ENCODE measurements at regions not wholly inside any gene's neighbourhood (a gene's known extent, or its start where the extent isn't known, plus 50 kb on each side); places are given as distances from the start of the nearest gene placed in this dataset.
"Not testable (repeated sequence)": the region's sequence is repeated elsewhere in the genome, so short reads cannot be mapped to it uniquely, and the experiment has no call there.

DNA sequence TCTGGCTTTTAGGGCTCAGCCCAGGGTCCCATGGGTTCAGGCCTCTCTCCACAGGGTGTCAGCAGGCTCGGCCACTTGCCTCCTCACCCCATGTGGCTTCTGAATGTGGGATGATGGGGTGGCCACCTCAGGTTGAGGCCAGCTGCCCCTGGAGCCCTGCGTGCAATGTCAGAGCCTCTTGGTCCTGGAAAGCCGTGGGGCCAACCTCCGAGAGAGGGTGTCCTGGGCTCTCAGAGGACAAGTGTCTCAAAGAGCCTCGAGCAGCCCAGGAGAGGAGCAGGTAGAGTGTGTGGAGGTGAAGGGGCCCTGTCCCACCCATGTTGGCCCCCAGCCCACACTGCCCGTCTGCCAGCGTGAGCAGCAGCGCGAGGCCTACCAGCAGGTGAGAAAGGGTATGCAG is 86.0 kb downstream of the PLXNA1 start:
- no peak for DNase-seq
- no peaks in the 10 kb centered on the region for H3K4me1 Mint-ChIP-seq (ENCODE audit: low read depth)
- H3K27me3 Mint-ChIP-seq (ENCODE audit: low read depth): peaks cover 13% of the 10 kb centered on the region
- no peaks in the 10 kb centered on the region for H3K9me3 Mint-ChIP-seq
- ATAC-seq (replicated peaks in 1 of 2): no peak
- no peak overlapping the region for H3K27ac Mint-ChIP-seq
- no peak overlapping the region for H3K4me3 Mint-ChIP-seq
- no peaks in the 10 kb centered on the region for H3K36me3 Mint-ChIP-seq (ENCODE audit: insufficient read depth in 2 of 2)

DNA sequence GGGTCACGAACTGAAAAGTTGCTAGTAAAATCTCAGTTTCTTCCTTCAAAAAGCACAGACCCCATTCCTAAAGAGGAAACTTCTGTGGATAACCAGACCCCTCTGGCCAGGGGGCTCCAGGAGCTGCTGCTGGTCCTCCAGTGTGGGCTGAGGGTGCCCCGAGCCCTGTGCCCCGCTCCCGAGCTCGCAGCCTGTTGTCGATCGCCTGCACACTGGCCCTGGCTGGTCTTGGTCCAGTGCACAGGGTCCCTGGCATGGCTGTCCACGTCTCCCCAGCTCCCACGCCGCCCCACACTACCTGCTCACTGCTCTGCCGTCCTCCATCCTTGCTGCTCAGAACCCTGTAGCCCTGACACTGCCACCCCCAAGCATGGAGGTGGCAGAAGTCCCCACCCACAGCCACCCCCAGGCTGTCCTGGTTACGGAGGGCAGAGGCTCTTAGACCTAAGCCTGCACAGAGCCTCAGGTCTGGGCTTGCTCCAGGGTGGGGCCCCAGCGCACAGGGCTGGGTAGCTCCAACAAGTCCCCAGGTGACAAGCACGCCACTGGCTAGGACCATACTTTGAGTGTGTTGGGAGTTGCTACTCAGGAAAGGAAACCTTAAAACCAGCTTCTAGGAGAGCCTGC is 87.0 kb downstream of the PLXNA1 start:
- H3K27me3 Mint-ChIP-seq (ENCODE audit: low read depth): peaks cover 11% of the 10 kb centered on the region
- no peaks in the 10 kb centered on the region for H3K4me1 Mint-ChIP-seq (ENCODE audit: low read depth)
- ATAC-seq (replicated peaks in 1 of 2): no peak
- no peak overlapping the region for H3K4me3 Mint-ChIP-seq
- H3K36me3 Mint-ChIP-seq (ENCODE audit: insufficient read depth in 2 of 2): no peaks in the 10 kb centered on the region
- no peak overlapping the region for H3K27ac Mint-ChIP-seq
- no peaks in the 10 kb centered on the region for H3K9me3 Mint-ChIP-seq
- no peak for DNase-seq

DNA sequence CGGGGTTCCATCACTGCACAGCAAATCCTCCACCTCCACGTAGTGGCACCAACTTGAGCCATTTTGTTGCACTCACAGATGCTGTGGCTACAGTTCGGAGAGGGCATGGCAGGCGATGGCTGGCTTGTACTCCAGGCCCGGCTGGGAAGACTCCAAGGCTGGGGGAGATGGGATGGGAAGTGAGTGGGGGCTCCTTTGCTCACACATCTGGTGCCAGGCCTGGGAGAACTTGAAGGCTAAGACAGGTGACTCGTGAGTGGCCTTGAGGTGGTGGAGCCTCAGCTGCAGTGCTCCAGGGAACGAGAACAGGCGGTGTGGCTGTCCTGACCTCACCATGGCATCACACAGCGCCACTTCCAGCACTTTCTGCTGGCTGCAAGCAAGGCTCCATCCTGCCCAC is 87.9 kb downstream of the PLXNA1 start:
- DNase-seq: no peak

DNA sequence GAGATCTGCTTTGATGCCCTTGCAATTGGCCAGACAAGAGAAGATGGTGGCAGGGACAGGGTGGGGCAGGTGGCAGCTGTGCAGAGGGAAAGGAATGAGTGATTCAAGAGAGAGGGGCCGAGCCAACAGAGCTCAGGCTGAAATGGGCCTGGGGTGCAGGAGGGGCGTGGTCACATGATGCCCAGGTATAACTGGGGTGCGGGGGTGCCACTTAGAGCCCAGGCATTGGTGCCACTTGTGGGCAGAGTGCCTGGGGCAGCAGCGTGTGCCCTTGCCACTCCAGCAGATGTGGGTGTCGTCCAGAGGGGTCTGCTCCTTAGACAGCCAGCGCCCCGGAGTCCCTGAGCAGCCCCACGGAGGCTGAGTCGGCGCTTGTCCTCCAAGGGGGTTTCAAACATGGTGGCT is 88.7 kb downstream of the PLXNA1 start:
- Mint-ChIP-seq H3K9me3 (no peaks in the 10 kb centered on the region), H3K27ac (no peak overlapping the region), H3K4me1 (ENCODE audit: low read depth) (peaks cover 6% of the 10 kb centered on the region), H3K27me3 (ENCODE audit: low read depth) (peaks cover 6% of the 10 kb centered on the region), H3K4me3 (no peak overlapping the region), H3K36me3 (ENCODE audit: insufficient read depth in 2 of 2) (no peaks in the 10 kb centered on the region)
- DNase-seq (no peak), ATAC-seq (replicated peaks in 1 of 2) (no peak)

More for the DNA sequence above, 87.9 kb downstream of the PLXNA1 start:
- ATAC-seq (replicated peaks in 1 of 2): no peak
- Mint-ChIP-seq H3K4me1 (ENCODE audit: low read depth) (peaks cover 6% of the 10 kb centered on the region), H3K27ac (no peak overlapping the region), H3K27me3 (ENCODE audit: low read depth) (peaks cover 6% of the 10 kb centered on the region), H3K36me3 (ENCODE audit: insufficient read depth in 2 of 2) (no peaks in the 10 kb centered on the region), H3K9me3 (no peaks in the 10 kb centered on the region), H3K4me3 (no peak overlapping the region)

DNA sequence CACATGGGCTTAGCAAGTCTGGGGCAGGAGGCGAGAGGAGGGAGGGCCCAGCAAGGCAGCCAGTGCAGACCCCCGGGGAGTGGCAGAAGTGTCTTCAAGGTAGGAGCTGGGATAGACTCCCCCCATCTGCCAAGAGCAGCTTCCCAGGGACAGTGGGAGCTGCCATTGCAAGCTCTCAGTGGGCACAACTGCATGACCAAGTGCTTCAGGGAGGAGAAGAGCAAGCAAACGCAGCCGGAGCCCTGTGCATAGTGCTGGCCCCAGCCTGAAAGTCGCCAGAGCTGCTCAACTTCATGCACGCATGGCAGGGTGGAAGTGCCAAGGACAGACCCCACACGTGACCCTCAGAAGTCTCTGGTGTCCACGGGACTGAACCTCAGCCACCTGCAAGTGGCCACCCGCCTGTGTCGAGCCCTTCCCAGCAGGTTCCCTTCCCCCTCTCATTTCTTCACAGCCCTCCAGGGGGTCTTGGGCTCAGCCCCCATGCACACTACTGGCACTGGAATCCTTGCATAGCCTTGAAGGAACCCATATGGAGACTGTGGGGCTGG is 89.4 kb downstream of the PLXNA1 start:
- DNase-seq (no peak), ATAC-seq (replicated peaks in 1 of 2) (no peak)
- H3K27ac Mint-ChIP-seq: no peak overlapping the region
- H3K27me3 Mint-ChIP-seq (ENCODE audit: low read depth): peaks cover 6% of the 10 kb centered on the region
- no peak overlapping the region for H3K4me3 Mint-ChIP-seq
- H3K4me1 Mint-ChIP-seq (ENCODE audit: low read depth): peaks cover 6% of the 10 kb centered on the region
- no peaks in the 10 kb centered on the region for H3K36me3 Mint-ChIP-seq (ENCODE audit: insufficient read depth in 2 of 2)
- H3K9me3 Mint-ChIP-seq: no peaks in the 10 kb centered on the region

DNA sequence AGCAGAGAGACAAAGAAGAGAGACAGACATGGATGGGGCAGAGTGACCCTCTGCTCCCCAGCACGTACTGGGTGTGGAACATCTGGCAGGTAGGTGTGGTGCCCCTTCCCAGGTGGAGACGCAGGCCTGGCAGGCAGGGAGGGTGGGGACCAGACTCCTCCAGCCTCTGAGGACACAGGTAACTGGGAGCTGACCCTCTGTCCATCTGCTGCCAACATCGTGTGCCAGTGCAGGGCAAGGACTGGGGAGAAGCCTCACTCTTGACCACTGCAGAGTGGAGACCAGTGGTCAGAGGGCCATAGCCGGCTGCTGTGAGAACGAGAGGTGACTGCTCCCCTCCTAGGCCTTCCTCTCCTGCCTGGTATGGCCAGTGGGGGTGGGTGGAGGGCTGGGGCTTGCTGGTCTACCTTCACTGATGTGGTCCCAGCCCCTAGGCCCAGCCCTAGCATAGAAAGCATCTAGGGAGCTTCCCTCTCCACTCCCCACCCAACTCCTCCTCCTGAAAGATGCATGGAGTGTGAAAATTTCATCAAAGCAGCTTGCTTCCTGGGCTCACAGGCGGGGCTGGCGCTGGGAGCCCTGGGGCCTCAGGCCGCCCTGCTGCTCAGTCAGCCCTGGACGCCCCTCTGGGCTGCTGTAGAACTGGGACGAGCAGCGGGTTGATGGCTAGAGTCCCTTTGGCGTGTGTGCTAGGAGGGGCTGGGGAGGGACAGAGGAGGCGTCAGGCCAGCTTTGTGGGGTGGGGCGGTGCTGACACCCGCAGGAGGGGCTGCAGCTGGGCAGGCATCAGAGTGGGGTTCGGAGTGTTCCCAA is 90.3 kb downstream of the PLXNA1 start:
- no peak overlapping the region for H3K27ac Mint-ChIP-seq
- no peak for DNase-seq
- no peak for ATAC-seq (replicated peaks in 1 of 2)
- no peak overlapping the region for H3K4me3 Mint-ChIP-seq
- no peaks in the 10 kb centered on the region for H3K36me3 Mint-ChIP-seq (ENCODE audit: insufficient read depth in 2 of 2)
- no peaks in the 10 kb centered on the region for H3K9me3 Mint-ChIP-seq
- H3K4me1 Mint-ChIP-seq (ENCODE audit: low read depth): peaks cover 6% of the 10 kb centered on the region
- H3K27me3 Mint-ChIP-seq (ENCODE audit: low read depth): peaks cover 6% of the 10 kb centered on the region

DNA sequence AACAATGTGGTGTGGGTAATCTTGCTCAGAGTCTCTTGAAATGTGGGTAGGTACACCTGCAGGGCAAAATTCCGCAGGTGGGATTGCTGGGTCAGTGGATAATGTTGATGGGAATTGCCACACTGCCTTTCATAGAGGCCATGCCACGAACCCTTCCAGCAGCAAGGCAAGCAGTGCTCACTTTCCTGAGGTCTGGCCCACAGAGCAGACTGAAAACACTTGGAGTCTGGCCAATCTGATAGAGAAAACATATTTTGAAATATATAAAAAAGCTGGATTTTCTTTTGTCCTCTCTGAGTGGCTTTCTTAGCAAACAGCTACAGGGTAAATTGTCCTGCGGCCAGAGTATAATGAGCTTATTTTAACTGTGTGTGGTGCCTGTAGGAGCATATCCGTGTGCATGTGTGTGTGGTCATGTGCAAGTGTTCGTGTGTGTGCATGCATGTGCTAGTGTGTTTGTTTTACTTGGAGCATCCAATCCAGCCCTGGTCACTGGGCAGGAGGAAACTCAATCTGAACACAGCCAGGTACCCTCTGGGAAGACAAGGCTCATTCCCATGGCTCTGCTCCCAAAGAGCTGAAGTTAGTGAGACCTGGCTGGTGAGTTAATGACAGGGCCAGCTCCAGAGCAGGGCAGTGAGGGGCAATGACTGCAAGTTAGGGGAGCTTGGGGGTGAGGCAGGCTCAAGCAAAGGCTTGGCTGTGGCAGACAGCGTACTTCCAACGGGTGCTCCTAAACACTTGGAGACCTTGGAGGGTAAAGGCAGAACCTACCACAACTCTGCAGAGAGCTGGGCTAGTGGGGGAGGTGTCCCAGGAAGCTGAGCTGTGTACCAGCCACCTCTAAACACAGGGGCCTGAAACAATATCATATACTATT is 91.3 kb downstream of the PLXNA1 start:
- H3K4me3 Mint-ChIP-seq: no peak overlapping the region
- no peak for ATAC-seq (replicated peaks in 1 of 2)
- no peak overlapping the region for H3K27ac Mint-ChIP-seq
- no peak for DNase-seq
- H3K9me3 Mint-ChIP-seq: no peaks in the 10 kb centered on the region
- peaks cover 6% of the 10 kb centered on the region for H3K4me1 Mint-ChIP-seq (ENCODE audit: low read depth)
- peaks cover 6% of the 10 kb centered on the region for H3K27me3 Mint-ChIP-seq (ENCODE audit: low read depth)
- no peaks in the 10 kb centered on the region for H3K36me3 Mint-ChIP-seq (ENCODE audit: insufficient read depth in 2 of 2)

DNA sequence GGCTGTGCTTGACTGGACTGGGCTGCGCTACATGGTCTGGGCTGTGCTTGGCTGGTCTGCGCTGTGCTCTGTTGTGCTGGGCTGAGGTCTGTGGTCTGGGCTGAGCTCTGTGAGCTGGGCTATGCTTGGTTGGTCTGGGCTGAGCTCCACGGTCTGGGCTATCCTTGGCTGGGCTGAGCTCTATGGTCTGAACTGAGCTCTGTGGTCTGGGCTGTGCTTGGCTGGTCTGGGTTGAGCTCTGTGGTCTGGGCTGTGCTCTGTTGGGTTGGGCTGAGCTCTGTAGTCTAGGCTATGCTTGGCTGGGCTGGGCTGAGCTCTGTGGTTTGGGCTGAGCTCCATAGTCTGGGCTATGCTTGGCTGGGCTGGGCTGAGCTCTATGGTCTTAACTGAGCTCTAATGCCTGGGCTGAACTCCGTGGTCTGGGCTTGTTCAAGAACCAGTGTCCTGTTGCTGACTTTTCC is 92.0 kb downstream of the PLXNA1 start:
- DNase-seq (no peak), ATAC-seq (replicated peaks in 1 of 2) (peak; percentile 51 to 61)
- H3K36me3 Mint-ChIP-seq (ENCODE audit: insufficient read depth in 2 of 2): no peaks in the 10 kb centered on the region
- no peaks in the 10 kb centered on the region for H3K9me3 Mint-ChIP-seq
- no peak overlapping the region for H3K4me3 Mint-ChIP-seq
- peaks cover 6% of the 10 kb centered on the region for H3K27me3 Mint-ChIP-seq (ENCODE audit: low read depth)
- peaks cover 6% of the 10 kb centered on the region for H3K4me1 Mint-ChIP-seq (ENCODE audit: low read depth)
- H3K27ac Mint-ChIP-seq: no peak overlapping the region

- DNase-seq; ATAC-seq (replicated peaks in 1 of 2); H3K4me3 Mint-ChIP-seq; H3K9me3 Mint-ChIP-seq; H3K36me3 Mint-ChIP-seq (ENCODE audit: insufficient read depth in 2 of 2); H3K4me1 Mint-ChIP-seq (ENCODE audit: low read depth); H3K27me3 Mint-ChIP-seq (ENCODE audit: low read depth); H3K27ac Mint-ChIP-seq: not testable (repeated sequence)
These were observed 93.5 kb downstream of the PLXNA1 start for GRCh38 chr3:127076166-127076992.

DNA sequence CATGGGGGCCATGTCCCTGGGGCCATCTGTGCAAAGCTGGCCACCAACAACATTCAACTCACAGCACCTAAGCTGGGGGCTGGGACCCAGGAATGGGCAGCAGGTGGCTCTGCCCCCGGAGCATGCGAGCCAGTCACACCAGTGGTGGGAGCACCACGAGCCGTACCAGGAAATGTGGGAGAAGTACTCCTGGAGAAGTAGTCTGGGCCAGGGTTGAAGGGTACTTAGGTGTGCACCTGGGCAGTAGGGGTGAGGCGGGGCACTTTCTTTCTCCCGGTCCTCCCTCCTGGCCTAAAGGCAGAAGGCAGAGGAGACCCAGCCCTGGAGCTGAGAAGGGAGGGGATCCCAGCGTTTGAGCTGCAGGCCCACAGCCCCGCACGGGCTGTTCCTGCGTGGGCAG is 94.2 kb downstream of the PLXNA1 start:
- Mint-ChIP-seq H3K36me3 (ENCODE audit: insufficient read depth in 2 of 2) (no peaks in the 10 kb centered on the region), H3K4me3 (no peak overlapping the region), H3K9me3 (no peaks in the 10 kb centered on the region), H3K4me1 (ENCODE audit: low read depth) (peaks cover 6% of the 10 kb centered on the region), H3K27ac (no peak overlapping the region), H3K27me3 (ENCODE audit: low read depth) (no peaks in the 10 kb centered on the region)
- no peak for DNase-seq
- no peak for ATAC-seq (replicated peaks in 1 of 2)

DNA sequence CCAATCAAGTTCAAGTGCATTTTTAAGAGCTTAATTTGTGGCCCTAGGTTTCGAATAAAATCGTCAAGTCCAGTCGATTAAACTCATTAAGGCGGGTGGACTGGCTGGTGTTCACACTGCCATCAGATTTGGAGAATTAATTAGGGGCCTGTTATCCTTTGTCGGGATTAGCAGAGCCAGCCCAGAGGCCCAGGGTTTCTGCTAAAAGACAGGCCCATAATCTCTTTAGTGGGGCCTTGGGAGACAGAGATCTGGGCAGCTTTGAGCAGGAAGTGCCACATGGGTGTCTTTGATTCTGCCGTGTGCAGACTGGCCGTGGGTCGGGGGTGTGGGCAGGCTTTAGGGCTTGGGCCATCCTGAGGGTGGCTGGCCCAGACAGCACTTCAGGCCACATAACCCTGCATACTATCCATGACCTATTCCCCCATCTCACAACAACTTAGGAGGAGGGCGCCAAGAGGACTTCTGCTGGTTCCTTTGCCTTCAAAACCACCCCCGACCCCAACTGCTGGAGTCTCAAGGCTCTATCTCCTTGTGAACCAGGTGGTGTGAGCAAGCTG is 94.7 kb downstream of the PLXNA1 start:
- Mint-ChIP-seq H3K27ac (no peak overlapping the region), H3K4me1 (ENCODE audit: low read depth) (peaks cover 6% of the 10 kb centered on the region), H3K9me3 (no peaks in the 10 kb centered on the region), H3K36me3 (ENCODE audit: insufficient read depth in 2 of 2) (no peaks in the 10 kb centered on the region), H3K4me3 (no peak overlapping the region), H3K27me3 (ENCODE audit: low read depth) (no peaks in the 10 kb centered on the region)
- ATAC-seq (replicated peaks in 1 of 2): no peak
- no peak for DNase-seq

DNA sequence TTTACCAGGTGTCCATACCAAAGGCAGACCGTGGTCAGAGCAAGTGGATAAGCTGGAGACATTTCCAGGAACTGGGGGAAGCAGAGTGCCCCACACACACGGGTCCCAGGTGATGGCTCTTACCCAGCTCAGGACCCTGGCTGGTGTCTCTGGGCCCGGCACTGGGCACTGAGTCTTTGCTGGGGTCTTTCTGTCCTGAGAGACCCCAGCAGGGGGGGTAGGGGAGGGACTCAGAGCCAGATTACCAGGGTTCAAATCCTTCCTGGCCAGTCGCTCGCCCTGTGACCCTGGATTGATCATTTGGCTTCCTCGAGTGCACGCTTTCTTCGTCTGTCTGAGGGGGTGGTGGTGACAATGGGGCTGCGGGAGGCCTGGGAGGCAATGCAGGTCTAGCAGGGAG is 95.7 kb downstream of the PLXNA1 start:
- Mint-ChIP-seq H3K27ac (no peak overlapping the region), H3K36me3 (ENCODE audit: insufficient read depth in 2 of 2) (no peaks in the 10 kb centered on the region), H3K4me3 (no peak overlapping the region), H3K27me3 (ENCODE audit: low read depth) (no peaks in the 10 kb centered on the region), H3K9me3 (no peaks in the 10 kb centered on the region), H3K4me1 (ENCODE audit: low read depth) (peaks cover 6% of the 10 kb centered on the region)
- DNase-seq (no peak), ATAC-seq (replicated peaks in 1 of 2) (no peak)
